Sciatic nerve (tissue), 2 donors: ENCODE measurements at regions not wholly inside any gene's neighbourhood (a gene's known extent, or its start where the extent isn't known, plus 50 kb on each side); places are given as distances from the start of the nearest gene placed in this dataset.

Experiments used
- ATAC-seq: fragments of 200-7000 bp; cut with Tn5 transposase; one replicate; pipeline ENCODE4 v1.9.1; 2020; ENCODE audit warnings: mild to moderate bottlenecking, moderate library complexity
- DNase-seq: peaks from one replicate; pipeline ENCODE4 v3.0.0-alpha.2; 2020; ENCODE audit warnings: low spot score
- intact Hi-C: fragments of 100-400 bp; cut with DNase I; formaldehyde crosslinking; loops from one replicate; pipeline ENCODE4 v1.14.2; 2022
- donor health status: DM: no; HTN: no; CAD: no.
- donor health status: DM: no; HTN: no; CAD: no.

GRCh38 chr5:98563885-98564653 lies 209.4 kb upstream of the RGMB start:
- no peak for DNase-seq
- ATAC-seq: peak; percentile 63
- intact Hi-C loops: no loop called here

GRCh38 chr5:98564836-98565235 lies 208.6 kb upstream of the RGMB start:
- ATAC-seq (no peak), DNase-seq (no peak)
- intact Hi-C loops: no loop called here

- ATAC-seq (no peak), DNase-seq (no peak)
- intact Hi-C loops: no loop called here
Measured at GRCh38 chr5:98568336-98568735, 205.1 kb upstream of the RGMB start.

- ATAC-seq: no peak
- intact Hi-C loops: no loop called here
- DNase-seq: no peak
Measured at GRCh38 chr5:98569288-98569687, 204.2 kb upstream of the RGMB start.

GRCh38 chr5:98570010-98570409 lies 203.5 kb upstream of the RGMB start:
- intact Hi-C loops: no loop called here
- ATAC-seq (no peak), DNase-seq (no peak)

GRCh38 chr5:98570661-98571191 lies 202.7 kb upstream of the RGMB start:
- intact Hi-C loops: no loop called here
- DNase-seq: no peak
- no peak for ATAC-seq

- DNase-seq (no peak), ATAC-seq (no peak)
- intact Hi-C loops: no loop called here
Measured at GRCh38 chr5:98573834-98574320, 199.6 kb upstream of the RGMB start.

- intact Hi-C loops: no loop called here
- ATAC-seq: no peak
- DNase-seq: no peak
Measured at GRCh38 chr5:98576275-98576674, 197.2 kb upstream of the RGMB start.

- intact Hi-C loops: no loop called here
- DNase-seq: no peak
- ATAC-seq: no peak
Measured at GRCh38 chr5:98578438-98578837, 195.0 kb upstream of the RGMB start.

GRCh38 chr5:98581112-98581997 lies 192.1 kb upstream of the RGMB start:
- intact Hi-C loops: no loop called here
- DNase-seq (no peak), ATAC-seq (no peak)

- intact Hi-C loops: no loop called here
- ATAC-seq (no peak), DNase-seq (no peak)
Measured at GRCh38 chr5:98583586-98583985, 189.9 kb upstream of the RGMB start.

- ATAC-seq: no peak
- intact Hi-C loops: no loop called here
- DNase-seq: no peak
Measured at GRCh38 chr5:98585661-98586310, 187.7 kb upstream of the RGMB start.

- no peak for ATAC-seq
- intact Hi-C loops: no loop called here
Measured at GRCh38 chr5:98586581-98586980, 186.9 kb upstream of the RGMB start.

GRCh38 chr5:98587166-98587565 lies 186.3 kb upstream of the RGMB start:
- ATAC-seq (no peak), DNase-seq (no peak)
- intact Hi-C loops: no loop called here

More at GRCh38 chr5:98586581-98586980, 186.9 kb upstream of the RGMB start:
- no peak for DNase-seq

- DNase-seq (no peak), ATAC-seq (no peak)
- intact Hi-C loops: no loop called here
Measured at GRCh38 chr5:98588215-98588614, 185.2 kb upstream of the RGMB start.

GRCh38 chr5:98593418-98593817 lies 180.0 kb upstream of the RGMB start:
- no peak for DNase-seq
- intact Hi-C loops: loop anchor here (5.0 kb wide), 1 partner anchor 1246 kb away; no protein-coding TSS in a partner anchor
- ATAC-seq: no peak

GRCh38 chr5:98594098-98594497 lies 179.4 kb upstream of the RGMB start:
- intact Hi-C loops: loop anchor here (5.0 kb wide), 1 partner anchor 1247 kb away; no protein-coding TSS in a partner anchor
- no peak for DNase-seq
- ATAC-seq: no peak

GRCh38 chr5:98599016-98599415 lies 174.4 kb upstream of the RGMB start:
- ATAC-seq (no peak), DNase-seq (no peak)
- intact Hi-C loops: no loop called here

GRCh38 chr5:98602534-98603112 lies 170.8 kb upstream of the RGMB start:
- ATAC-seq (no peak), DNase-seq (no peak)
- intact Hi-C loops: no loop called here
